ENCODE measurements at regions not wholly inside any gene's neighbourhood (a gene's known extent, or its start where the extent isn't known, plus 50 kb on each side); places are given as distances from the start of the nearest gene placed in this dataset.

DNA sequence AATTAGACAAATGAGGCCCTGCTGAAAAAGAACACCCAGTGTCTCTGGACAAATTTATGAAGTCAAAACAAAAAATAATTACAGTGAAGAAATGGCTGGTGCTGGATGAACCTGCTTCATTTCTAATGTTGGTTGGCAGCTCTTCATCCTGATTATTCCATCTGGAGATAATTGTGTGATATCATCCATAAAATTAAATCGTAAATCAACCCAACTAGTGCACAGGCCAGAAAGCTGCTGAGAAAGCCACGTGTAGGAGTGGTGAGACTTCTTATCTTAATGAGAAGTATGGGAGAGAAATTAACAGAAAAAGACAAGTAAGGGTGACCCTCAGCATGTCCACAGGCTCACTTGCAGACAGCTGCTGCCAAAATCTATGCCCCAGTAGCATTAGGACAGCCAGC, 465.2 kb upstream of the TGFBR2 start:
- H3K27ac ChIP-seq, result no peak overlapping the region
- no peaks in the 10 kb centered on the region for H3K27me3 ChIP-seq (replicated peaks)
- no peak for DNase-seq
- H3K4me3 ChIP-seq (ENCODE audit: low read depth, low read length), result no peak overlapping the region
- TF ChIP-seq, protein P1, sequence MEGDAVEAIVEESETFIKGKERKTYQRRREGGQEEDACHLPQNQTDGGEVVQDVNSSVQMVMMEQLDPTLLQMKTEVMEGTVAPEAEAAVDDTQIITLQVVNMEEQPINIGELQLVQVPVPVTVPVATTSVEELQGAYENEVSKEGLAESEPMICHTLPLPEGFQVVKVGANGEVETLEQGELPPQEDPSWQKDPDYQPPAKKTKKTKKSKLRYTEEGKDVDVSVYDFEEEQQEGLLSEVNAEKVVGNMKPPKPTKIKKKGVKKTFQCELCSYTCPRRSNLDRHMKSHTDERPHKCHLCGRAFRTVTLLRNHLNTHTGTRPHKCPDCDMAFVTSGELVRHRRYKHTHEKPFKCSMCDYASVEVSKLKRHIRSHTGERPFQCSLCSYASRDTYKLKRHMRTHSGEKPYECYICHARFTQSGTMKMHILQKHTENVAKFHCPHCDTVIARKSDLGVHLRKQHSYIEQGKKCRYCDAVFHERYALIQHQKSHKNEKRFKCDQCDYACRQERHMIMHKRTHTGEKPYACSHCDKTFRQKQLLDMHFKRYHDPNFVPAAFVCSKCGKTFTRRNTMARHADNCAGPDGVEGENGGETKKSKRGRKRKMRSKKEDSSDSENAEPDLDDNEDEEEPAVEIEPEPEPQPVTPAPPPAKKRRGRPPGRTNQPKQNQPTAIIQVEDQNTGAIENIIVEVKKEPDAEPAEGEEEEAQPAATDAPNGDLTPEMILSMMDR (IDR thresholded peaks at IDR 0.05; ENCODE audit: low read depth, low read length, missing control alignments), result no peak
- in situ Hi-C loops (cut with HindIII; ENCODE audit: low pct_ligation_motif_present, low sequenced_read_pairs), result no loop called here
- no peaks in the 10 kb centered on the region for H3K36me3 ChIP-seq (replicated peaks)

- TF ChIP-seq, protein P1 (IDR thresholded peaks at IDR 0.05; ENCODE audit: low read depth, low read length, missing control alignments), result no peak
- H3K36me3 ChIP-seq (replicated peaks), result no peaks in the 10 kb centered on the region
- H3K27ac ChIP-seq, result no peak overlapping the region
- H3K27me3 ChIP-seq (replicated peaks), result no peaks in the 10 kb centered on the region
- DNase-seq, result no peak
- no peak overlapping the region for H3K4me3 ChIP-seq (ENCODE audit: low read depth, low read length)
- in situ Hi-C loops (cut with HindIII; ENCODE audit: low pct_ligation_motif_present, low sequenced_read_pairs), result no loop called here
Observed at GRCh38 chr3:30141927-30142326, 464.5 kb upstream of the TGFBR2 start.

DNA sequence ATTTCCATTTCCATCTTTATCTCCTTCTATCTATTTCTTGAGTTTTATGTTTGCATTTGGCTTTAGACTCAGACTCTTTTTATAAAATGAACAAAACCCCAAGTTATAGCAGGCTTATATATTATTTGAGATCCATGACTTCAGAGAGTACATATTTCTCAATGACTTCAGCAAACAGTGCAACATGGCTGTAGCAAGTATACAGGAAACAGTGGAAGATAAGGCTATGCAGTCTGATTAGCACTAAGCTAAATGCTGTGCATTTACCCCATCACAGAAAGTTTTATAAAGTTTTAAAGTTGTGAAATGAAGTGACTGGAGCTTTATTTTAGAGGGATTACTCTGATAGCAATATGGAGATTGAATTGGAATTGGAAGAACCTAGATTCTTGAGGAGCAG, 463.5 kb upstream of the TGFBR2 start:
- H3K4me3 ChIP-seq (ENCODE audit: low read depth, low read length), result no peak overlapping the region
- no peak overlapping the region for H3K27ac ChIP-seq
- no peaks in the 10 kb centered on the region for H3K36me3 ChIP-seq (replicated peaks)
- TF ChIP-seq, protein P1 (IDR thresholded peaks at IDR 0.05; ENCODE audit: low read depth, low read length, missing control alignments), result no peak
- no peaks in the 10 kb centered on the region for H3K27me3 ChIP-seq (replicated peaks)
- no peak for DNase-seq
- in situ Hi-C loops (cut with HindIII; ENCODE audit: low pct_ligation_motif_present, low sequenced_read_pairs), result no loop called here

GRCh38 chr3:30145281-30145680, 461.1 kb upstream of the TGFBR2 start:
- TF ChIP-seq, protein P1 (IDR thresholded peaks at IDR 0.05; ENCODE audit: low read depth, low read length, missing control alignments), result no peak
- no peak overlapping the region for H3K27ac ChIP-seq
- in situ Hi-C loops (cut with HindIII; ENCODE audit: low pct_ligation_motif_present, low sequenced_read_pairs), result no loop called here
- DNase-seq, result no peak
- H3K36me3 ChIP-seq (replicated peaks), result no peaks in the 10 kb centered on the region
- no peak overlapping the region for H3K4me3 ChIP-seq (ENCODE audit: low read depth, low read length)
- H3K27me3 ChIP-seq (replicated peaks), result no peaks in the 10 kb centered on the region

DNA sequence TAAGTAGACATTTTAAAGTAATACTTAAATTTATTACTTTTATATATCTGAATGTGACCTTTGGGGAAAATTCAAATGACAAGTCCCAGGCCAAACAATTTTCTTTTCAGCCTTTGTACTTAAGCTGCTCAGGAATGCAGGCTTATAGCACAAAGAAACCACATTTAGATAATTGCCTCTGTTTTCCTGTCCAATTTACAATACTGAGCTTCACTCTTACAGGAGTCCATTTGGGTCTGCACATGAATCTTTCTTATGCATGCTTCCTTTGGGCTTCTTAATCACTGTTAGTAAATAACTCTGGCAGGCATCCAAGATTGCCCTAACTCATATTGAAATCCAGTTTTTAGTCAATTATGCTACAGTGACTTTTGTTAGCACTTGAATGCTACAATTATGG, 459.4 kb upstream of the TGFBR2 start:
- DNase-seq, result no peak
- in situ Hi-C loops (cut with HindIII; ENCODE audit: low pct_ligation_motif_present, low sequenced_read_pairs), result no loop called here

GRCh38 chr3:30154853-30155252, 451.5 kb upstream of the TGFBR2 start:
- TF ChIP-seq, protein P1 (IDR thresholded peaks at IDR 0.05; ENCODE audit: low read depth, low read length, missing control alignments), result no peak
- no peaks in the 10 kb centered on the region for H3K36me3 ChIP-seq (replicated peaks)
- H3K27ac ChIP-seq, result no peak overlapping the region
- no peak for DNase-seq
- no peaks in the 10 kb centered on the region for H3K27me3 ChIP-seq (replicated peaks)
- no peak overlapping the region for H3K4me3 ChIP-seq (ENCODE audit: low read depth, low read length)
- in situ Hi-C loops (cut with HindIII; ENCODE audit: low pct_ligation_motif_present, low sequenced_read_pairs), result no loop called here

More for the DNA sequence above, 459.4 kb upstream of the TGFBR2 start:
- TF ChIP-seq, protein P1 (IDR thresholded peaks at IDR 0.05; ENCODE audit: low read depth, low read length, missing control alignments), result no peak
- no peak overlapping the region for H3K4me3 ChIP-seq (ENCODE audit: low read depth, low read length)
- H3K27ac ChIP-seq, result no peak overlapping the region
- H3K36me3 ChIP-seq (replicated peaks), result no peaks in the 10 kb centered on the region
- no peaks in the 10 kb centered on the region for H3K27me3 ChIP-seq (replicated peaks)
